Activated effector memory CD4-positive, alpha-beta T cell treated with Interleukin-2 at 50 U/mL for 16 hours (primary cell): ENCODE measurements at regions not wholly inside any gene's neighbourhood (a gene's known extent, or its start where the extent isn't known, plus 50 kb on each side); places are given as distances from the start of the nearest gene placed in this dataset.
A peak's percentile ranks its signal among the peaks of the same experiment; 100 is the strongest.

Experiments
- DNase-seq: peaks from one replicate; pipeline ENCODE4 v3.0.0-alpha.2; 2020

DNA sequence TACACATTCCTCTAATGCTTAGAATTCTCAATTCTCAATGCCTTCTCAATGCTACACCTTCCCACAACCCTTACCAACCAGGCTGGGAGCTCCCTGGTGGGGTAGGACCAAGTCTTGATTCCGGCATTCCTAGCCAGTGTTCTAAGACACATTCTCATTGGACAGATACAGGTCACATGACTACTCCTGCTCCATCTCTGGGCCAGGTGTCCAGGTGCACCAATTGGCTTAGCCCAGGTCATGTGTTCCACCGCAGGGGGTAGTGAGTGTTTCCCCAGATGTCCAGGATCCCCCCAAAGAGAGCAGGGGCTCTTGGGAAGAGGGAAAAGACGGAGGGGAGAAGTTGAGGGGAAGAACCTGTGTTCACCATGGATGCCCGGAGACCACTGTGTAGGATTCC is 58.7 kb upstream of the MLN start:
- DNase-seq: no peak

GRCh38 chr6:33861722-33862121 is 57.9 kb upstream of the MLN start:
- no peak for DNase-seq

- peak; percentile 30 for DNase-seq
These were observed 57.1 kb upstream of the MLN start for GRCh38 chr6:33860706-33861474.

DNA sequence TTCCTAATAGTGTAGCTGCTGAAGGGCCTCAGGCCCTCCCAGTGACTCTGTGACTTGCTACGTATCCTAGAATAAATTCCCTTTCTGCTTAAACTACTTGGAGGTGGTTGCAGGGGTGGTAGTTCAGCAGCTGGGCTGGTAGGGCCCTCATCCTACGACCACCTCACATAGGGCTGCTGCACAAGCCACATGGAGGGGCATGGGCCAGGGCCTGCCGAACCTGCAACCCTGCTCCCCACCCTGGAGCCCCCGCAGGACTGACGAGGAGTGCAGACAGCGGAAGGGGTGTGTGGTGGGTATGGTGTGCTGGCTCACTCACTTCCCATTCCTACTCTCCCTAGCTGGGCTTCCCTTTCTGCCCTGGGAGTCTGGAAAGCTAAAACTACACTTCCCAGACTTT is 56.2 kb upstream of the MLN start:
- DNase-seq: no peak

DNA sequence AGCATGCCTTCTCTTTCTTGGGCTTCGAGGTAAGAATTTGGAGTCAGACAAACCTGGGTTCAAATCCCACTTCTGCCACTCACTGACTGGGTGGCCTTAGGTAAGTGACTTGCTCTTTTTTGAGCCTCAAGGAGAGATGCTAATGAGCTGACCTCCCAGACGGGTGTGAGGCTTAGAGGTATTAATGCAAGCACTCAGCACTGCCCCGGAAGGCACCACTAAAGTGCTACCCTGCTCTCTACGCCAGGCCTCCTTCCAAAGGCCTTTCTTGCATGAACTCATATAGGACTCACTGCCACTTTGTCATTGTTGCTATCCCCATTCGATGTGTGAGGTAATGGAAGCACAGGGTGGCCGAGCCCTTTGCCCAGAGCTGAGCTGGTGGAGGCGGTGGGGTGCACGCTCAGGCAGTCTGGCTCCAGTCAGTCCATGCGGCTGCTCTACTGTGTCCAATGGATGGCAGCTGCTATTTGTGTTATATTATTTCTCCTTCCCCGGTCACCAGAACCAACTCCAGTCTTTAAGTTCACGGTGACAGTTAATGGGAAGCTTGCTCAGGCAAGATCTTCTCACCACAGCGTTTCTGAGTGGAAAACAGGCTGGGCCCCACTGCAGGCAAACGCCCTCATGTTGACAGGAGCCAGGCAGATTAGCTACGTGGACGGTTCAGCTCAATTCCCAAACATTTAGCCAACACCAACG is 55.2 kb upstream of the MLN start:
- DNase-seq: no peak

- no peak for DNase-seq
These were observed 54.2 kb upstream of the MLN start for GRCh38 chr6:33857932-33858475.

GRCh38 chr6:33857093-33857931 is 53.5 kb upstream of the MLN start:
- DNase-seq: no peak

DNA sequence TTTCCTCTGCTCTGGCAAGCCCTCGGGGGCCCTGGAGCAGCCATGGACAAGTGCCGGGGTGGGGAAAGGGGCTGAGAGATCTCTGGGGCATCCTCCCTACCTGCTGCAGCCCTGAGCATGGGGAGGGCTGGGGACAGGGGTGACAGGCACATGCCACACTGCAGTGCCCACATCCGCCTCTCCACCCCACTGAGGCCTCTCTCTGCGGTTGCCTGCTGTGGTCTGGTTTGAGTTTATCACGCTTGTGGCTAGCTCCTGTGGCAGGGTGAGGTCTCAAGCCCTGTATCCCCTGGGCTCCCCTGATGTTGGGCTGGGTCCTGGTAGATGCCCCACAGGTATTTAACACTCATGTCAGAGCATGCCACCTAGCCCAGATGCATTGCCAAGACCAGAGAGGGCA is 52.9 kb upstream of the MLN start:
- peak; percentile 73 for DNase-seq

DNA sequence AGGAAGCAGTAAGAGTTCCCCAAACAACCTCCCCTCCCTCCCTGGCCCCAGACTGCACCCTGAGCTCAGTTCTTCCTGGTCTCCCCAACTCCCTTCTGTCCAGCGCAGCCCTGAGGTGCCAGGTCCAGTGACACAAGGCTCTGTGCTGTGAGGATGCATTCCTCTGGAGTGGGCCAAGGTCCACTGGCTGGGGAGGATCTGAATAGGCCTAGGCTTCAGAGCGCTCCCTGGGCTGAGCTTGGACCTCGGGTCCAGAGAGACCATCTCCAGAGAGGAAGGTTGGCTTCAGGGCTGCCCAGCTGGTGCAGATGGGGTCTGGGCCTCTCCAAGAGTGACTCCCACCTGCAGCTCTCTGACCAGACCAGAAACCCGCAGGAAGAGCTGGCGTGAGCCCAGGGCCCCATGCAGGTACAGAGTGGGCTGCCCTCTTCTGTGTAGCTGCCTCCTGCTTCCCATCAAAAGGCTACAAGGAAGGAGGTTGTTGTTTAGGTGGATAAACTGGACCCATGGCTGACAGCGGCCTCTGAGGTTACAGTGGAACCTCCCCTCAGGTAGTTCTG is 52.3 kb upstream of the MLN start:
- DNase-seq: no peak

- no peak for DNase-seq
These were observed 50.8 kb upstream of the MLN start for GRCh38 chr6:33854572-33855030.

DNA sequence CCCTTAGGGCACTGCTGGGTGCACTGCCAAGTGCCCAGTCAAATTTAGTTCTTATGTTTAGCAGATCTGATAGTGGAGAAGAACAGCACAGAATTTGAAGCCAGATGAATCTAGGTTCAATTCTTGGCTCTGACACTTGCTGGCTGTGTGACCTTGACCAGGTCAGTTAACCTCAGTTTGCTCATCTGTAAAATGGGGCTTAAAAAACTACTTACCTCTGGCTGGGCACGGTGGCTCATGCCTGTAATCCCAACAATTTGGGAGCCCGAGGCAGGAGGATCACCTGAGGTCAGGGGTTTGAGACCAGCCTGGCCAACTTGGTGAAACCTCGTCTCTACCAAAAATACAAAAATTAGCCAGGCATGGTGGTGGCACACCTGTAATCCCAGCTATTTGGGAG is 49.9 kb upstream of the MLN start:
- no peak for DNase-seq
